Stimulated activated CD8-positive, alpha-beta memory T cell treated with anti-CD3 and anti-CD28 coated beads, Interleukin-4, amount 100 ng/mL, for 4 hours (primary cell): ENCODE measurements at regions not wholly inside any gene's neighbourhood (a gene's known extent, or its start where the extent isn't known, plus 50 kb on each side); places are given as distances from the start of the nearest gene placed in this dataset.

ENCODE experiments used
- DNase-seq, 2 donors: peaks; one replicate each; pipeline ENCODE4 v3.0.0-alpha.2; 2020; ENCODE audit warnings: low read depth in 2 of 2, low spot score in 1 of 2

- DNase-seq: no peak
Observed at GRCh38 chr11:71078482-71078881, 173.9 kb downstream of the SHANK2 start.

DNA sequence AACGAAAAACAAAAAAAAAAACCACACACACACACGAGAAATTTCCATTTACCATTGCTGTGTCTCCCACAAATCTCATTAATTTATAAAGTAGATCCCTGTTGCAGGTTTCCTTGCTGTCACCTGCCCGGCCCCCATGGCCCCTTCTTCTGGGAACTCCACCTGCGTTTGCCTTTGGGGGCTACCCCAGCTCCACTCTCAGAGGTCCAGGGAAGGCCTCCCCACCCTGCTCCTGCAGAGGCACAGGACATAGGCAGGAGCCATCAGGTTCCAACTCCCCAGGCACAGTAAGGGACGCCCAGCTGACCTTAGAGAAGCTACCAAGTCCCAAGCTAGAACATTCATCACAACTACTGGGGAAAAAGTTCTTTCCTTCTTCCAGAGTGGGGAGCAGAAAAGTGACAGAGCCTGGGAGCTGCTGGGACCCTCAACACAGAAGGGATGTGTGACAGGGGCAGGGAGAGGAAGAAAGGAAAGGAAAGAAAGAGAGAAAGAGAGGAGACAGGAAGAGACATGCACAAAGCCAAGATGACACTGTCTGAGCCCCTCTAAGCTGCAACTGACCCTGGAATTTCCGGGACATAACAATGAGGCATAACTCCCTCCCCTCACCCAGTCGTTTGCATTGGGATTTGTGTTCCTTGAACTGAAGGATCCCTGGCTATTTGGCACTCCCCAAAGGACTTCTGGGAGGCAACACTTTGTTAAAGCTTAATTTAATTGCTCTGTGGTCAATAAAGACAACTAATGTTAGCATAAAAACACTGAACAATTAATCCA is 175.7 kb downstream of the SHANK2 start:
- DNase-seq: no peak

DNA sequence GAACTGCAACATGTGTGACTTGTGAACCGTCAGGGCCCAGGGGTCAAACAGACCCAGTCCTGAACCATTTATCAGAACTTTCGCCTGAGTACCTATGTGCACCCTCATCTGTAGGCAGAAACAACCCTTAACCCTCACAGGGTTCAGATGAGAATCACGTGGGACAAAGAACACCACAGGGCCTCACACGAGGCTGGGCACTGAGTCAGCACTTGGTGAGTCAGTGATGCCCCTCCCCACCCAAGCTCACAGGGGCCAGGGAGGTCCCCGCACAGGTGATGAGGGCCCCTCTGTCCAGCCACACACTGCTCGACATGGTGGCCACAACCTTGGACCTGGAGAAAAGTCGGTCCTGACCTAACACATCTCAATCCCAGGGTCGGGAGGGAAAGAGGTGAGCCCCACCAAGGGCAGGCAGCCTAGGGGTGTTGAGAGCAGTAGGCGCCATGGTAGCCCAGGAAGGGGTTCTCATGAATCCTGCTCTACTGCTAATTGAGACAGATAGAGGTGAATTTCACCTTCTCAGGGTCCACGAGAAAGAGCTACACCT is 176.4 kb downstream of the SHANK2 start:
- no peak for DNase-seq

DNA sequence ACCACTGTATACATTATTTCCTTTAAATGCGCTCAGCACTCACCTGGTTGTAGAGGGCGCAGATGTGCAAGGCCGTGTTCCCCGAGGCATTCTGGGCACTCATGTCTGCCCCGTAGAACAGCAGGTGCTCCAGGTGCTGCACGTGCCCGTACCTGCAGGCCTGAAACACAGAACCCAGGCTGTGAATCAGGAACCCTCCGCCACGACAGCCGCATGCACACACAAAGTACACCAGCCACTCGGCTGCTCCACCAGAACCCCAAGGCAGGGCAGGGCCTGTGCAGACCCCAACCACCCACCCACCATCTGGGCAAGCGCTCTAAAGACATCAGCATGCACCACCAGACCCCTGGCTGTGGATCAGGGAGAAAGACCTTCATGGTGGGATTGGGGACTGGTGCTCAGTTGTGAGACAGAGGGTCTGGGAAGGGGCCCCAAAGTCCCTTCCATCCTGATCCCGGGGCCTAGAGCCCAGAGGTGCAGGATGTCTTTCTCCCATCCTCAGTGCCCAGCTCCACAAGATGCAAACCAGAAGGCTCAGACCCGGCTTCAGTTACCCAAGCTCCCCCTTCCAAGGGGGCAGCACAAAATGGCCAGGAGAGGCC is 177.2 kb downstream of the SHANK2 start:
- no peak for DNase-seq

GRCh38 chr11:71071736-71072509 is 180.5 kb downstream of the SHANK2 start:
- DNase-seq: no peak

- no peak for DNase-seq
Observed at GRCh38 chr11:71070490-71071453, 181.6 kb downstream of the SHANK2 start.

GRCh38 chr11:71068963-71069362 is 183.4 kb downstream of the SHANK2 start:
- DNase-seq: no peak

DNA sequence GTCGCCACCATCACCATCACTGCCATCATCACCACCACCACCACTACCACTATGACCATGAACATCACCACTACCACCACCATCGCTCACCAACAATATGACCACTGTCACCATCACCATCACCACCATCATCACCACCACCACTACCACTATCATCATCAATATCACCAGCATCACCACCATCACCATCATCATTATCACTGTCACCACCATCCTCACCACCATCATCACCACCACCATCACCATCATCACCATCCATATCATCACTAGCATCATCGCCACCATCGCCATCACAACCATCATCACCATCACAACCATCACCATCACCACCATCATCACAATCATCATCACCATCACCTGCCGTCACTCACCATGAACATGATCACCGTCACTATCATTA is 184.6 kb downstream of the SHANK2 start:
- no peak for DNase-seq

DNA sequence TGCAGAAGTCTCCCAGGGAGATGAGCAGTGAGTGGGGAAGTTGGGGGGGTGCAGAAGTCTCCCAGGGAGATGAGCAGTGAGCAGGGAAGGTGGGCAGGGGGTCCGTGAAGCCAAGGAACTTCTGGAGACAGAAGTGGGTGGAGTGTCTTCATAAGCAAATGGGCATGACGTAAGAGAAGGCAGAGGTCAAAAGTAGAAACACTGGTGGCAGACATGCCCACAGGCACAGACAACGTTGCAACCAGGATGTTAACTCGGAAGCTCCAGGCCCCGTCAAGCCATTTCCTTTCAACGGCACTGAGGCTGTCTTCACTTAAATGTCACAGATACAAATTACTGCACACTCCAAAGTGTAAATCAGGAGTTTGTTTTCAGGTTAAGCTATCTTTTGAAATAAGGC is 186.1 kb downstream of the SHANK2 start:
- no peak for DNase-seq

GRCh38 chr11:71065841-71066240 is 186.5 kb downstream of the SHANK2 start:
- no peak for DNase-seq

GRCh38 chr11:71064702-71065515 is 187.5 kb downstream of the SHANK2 start:
- DNase-seq: no peak

DNA sequence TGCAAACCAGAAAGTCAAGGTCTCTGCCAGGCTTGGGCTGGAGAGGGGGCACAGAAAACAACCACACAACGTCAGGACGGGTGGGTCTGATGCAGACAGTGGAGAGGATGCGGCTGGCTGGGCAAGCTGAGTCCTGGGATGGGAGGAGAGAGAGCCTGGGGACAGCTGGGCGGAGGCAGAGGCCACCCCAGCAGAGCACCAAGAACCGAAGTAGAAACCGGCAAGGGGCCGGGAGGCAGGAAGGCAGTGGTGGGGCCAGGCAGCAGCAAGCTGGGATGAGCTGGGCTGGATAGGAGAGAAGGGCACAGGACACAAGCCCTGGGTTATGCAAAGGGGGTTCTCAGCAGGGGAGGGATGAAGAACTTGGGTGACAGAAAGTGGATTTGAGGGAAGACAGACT is 188.2 kb downstream of the SHANK2 start:
- no peak for DNase-seq

- no peak for DNase-seq
Observed at GRCh38 chr11:71063129-71063528, 189.2 kb downstream of the SHANK2 start.

- no peak for DNase-seq
Observed at GRCh38 chr11:71062199-71062598, 190.2 kb downstream of the SHANK2 start.

GRCh38 chr11:71060391-71060791 is 192.0 kb downstream of the SHANK2 start:
- no peak for DNase-seq

GRCh38 chr11:71059662-71060061 is 192.7 kb downstream of the SHANK2 start:
- DNase-seq: no peak

DNA sequence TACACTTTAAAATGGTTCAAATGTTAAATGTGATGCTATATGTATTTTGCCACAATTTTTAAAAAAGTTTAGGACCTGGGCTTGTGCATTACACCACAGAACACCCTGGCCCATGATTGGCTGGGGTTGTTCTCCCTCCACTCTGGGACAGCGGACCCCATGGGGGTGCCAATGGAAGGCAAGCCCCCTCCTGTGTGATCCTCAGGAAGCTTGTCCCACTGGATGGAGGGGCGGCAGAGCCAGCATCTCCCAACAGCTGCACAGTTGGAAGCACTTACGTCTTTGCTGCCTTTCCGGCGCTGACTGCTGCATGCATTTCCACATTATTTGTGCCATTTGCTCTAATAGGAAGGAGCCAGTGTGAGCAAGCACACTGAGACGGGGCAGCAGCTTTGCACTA is 196.5 kb downstream of the SHANK2 start:
- DNase-seq: no peak
